Stomach (tissue), 4 donors: ENCODE measurements at regions not wholly inside any gene's neighbourhood (a gene's known extent, or its start where the extent isn't known, plus 50 kb on each side); places are given as distances from the start of the nearest gene placed in this dataset.

ENCODE experiments used
- POLR2AphosphoS5 ChIP-seq, 3 donors: sonication (generic); formaldehyde crosslinking; IDR thresholded peaks; one replicate each; pipeline ENCODE4 v1.6.1; 2016; ENCODE audit warnings: antibody characterized with exemption in 3 of 3
- TF ChIP-seq, protein P1 (sequence below), 7 experiments: fragments of 450-650 bp in 4 of 7; fragments of 200-600 bp in 3 of 7; sonication (generic) in 3 of 7; IDR thresholded peaks; one replicate each; pipeline ENCODE4 v1.5.1; 2016 to 2019; ENCODE audit warnings: antibody characterized with exemption in 7 of 7, control low read depth in 2 of 7, mild to moderate bottlenecking in 1 of 7

DNA sequence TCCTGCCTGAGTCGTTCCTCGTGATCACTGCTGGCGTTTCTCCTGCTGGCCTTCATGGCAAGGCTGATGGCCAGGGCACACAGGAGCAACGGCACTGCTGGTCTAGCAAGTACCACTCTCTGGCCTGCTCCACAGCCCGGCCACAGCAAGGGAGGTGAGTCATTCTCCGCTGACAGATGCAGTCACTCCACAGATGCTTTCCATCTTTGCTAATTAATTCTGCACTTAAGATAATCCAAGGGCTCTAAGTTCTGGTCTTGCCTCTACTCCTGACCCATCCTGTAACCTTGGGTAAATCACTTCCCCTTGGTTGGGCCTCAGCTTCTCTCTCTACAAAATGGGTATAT is 244.4 kb downstream of the RPS24 start:
- TF ChIP-seq, protein P1, sequence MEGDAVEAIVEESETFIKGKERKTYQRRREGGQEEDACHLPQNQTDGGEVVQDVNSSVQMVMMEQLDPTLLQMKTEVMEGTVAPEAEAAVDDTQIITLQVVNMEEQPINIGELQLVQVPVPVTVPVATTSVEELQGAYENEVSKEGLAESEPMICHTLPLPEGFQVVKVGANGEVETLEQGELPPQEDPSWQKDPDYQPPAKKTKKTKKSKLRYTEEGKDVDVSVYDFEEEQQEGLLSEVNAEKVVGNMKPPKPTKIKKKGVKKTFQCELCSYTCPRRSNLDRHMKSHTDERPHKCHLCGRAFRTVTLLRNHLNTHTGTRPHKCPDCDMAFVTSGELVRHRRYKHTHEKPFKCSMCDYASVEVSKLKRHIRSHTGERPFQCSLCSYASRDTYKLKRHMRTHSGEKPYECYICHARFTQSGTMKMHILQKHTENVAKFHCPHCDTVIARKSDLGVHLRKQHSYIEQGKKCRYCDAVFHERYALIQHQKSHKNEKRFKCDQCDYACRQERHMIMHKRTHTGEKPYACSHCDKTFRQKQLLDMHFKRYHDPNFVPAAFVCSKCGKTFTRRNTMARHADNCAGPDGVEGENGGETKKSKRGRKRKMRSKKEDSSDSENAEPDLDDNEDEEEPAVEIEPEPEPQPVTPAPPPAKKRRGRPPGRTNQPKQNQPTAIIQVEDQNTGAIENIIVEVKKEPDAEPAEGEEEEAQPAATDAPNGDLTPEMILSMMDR (IDR thresholded peaks at IDR 0.05): no peak
- no peak for TF ChIP-seq POLR2AphosphoS5 (IDR thresholded peaks at IDR 0.05)
